ENCODE measurements at regions not wholly inside any gene's neighbourhood (a gene's known extent, or its start where the extent isn't known, plus 50 kb on each side); places are given as distances from the start of the nearest gene placed in this dataset.

GRCh38 chrX:46208225-46208854, 336.9 kb downstream of the ZNF674 start:
- Histone ChIP-seq H3K4me1 (ENCODE audit: insufficient read depth, low read length) (no peaks in the 10 kb centered on the region; the same call in 1 of the 2 replicates), H4K20me1 (ENCODE audit: control insufficient read depth, insufficient read depth, insufficient read length) (no peaks in the 10 kb centered on the region), H3K9me3 (ENCODE audit: control insufficient read depth, low read depth, low read length) (peaks cover 6% of the 10 kb centered on the region), H2BK12ac (ENCODE audit: insufficient read length, low read depth, low read length) (no peak overlapping the region), H3K23ac (ENCODE audit: insufficient read length, low read depth, low read length) (no peak overlapping the region), H3K9ac (ENCODE audit: extremely low read depth, insufficient read length, low read length) (no peak overlapping the region), H3K56ac (ENCODE audit: insufficient read length, low read depth, low read length) (no peak overlapping the region), H3K4me2 (ENCODE audit: insufficient read depth, insufficient read length, low read length) (no peak overlapping the region), H2AK5ac (ENCODE audit: insufficient read length, low read length) (no peak overlapping the region), H3K79me1 (ENCODE audit: insufficient read depth, low read depth, low read length, poor library complexity, severe bottlenecking) (no peaks in the 10 kb centered on the region), H3K23me2 (ENCODE audit: insufficient read length, low read depth, low read length, poor library complexity, severe bottlenecking) (no peaks in the 10 kb centered on the region), H3K14ac (ENCODE audit: insufficient read depth, low read length) (no peak overlapping the region), H4K8ac (replicated peaks; ENCODE audit: insufficient read length, low read depth, low read length) (no peak overlapping the region), H3T11ph (ENCODE audit: low read length) (no peak overlapping the region), H3K79me2 (ENCODE audit: insufficient read depth, low read length) (no peaks in the 10 kb centered on the region), H3K18ac (ENCODE audit: insufficient read length, low read depth, low read length) (no peak overlapping the region), H2BK5ac (ENCODE audit: insufficient read length, low read length) (no peak overlapping the region), H3K4ac (ENCODE audit: low read depth, low read length) (no peak overlapping the region), H2AFZ (ENCODE audit: low read length) (no peak overlapping the region), H3K27me3 (ENCODE audit: insufficient read depth, low read length) (no peaks in the 10 kb centered on the region), H4K5ac (ENCODE audit: insufficient read length, low read depth, low read length) (no peak overlapping the region), H4K91ac (ENCODE audit: insufficient read length, low read depth, low read length) (no peak overlapping the region), H2BK120ac (ENCODE audit: low read depth, low read length, poor library complexity, severe bottlenecking) (no peak overlapping the region), H3K27ac (ENCODE audit: insufficient read length, low read depth, low read length) (no peak overlapping the region), H2BK20ac (ENCODE audit: low read depth, low read length, poor library complexity, severe bottlenecking) (no peak overlapping the region), H2BK15ac (ENCODE audit: low read depth, low read length) (no peak overlapping the region)
- peaks cover 18 to 19% of the 10 kb centered on the region in 2 experiments; a peak in 3 of 4 replicates for H3K4me1 Mint-ChIP-seq
- DNase-seq, result no peak
- no CpG with 5 or more reads among the region's 2 CpGs for WGBS (ENCODE audit: extremely low coverage, insufficient read length, low lambda C conversion rate)
- no peaks in the 10 kb centered on the region for H3K27me3 Mint-ChIP-seq (ENCODE audit: low read depth)
- peaks cover 0 to 2% (median 0%) of the 10 kb centered on the region in 3 experiments; a peak in 3 of 7 replicates for H3K36me3 Mint-ChIP-seq (ENCODE audit: insufficient read depth in 1 of 3, low read depth in 3 of 3)
- TF ChIP-seq CTCF (conservative IDR thresholded peaks at IDR 0.05), result no peak
- peaks cover 38 to 56% of the 10 kb centered on the region in 2 experiments for H3K9me3 Mint-ChIP-seq
- no peak overlapping the region for H3K27ac Mint-ChIP-seq
- no peak overlapping the region for H3K4me3 Mint-ChIP-seq
